ENCODE measurements at regions not wholly inside any gene's neighbourhood (a gene's known extent, or its start where the extent isn't known, plus 50 kb on each side); places are given as distances from the start of the nearest gene placed in this dataset.
"Not testable (repeated sequence)": the region's sequence is repeated elsewhere in the genome, so short reads cannot be mapped to it uniquely, and the experiment has no call there.

DNA sequence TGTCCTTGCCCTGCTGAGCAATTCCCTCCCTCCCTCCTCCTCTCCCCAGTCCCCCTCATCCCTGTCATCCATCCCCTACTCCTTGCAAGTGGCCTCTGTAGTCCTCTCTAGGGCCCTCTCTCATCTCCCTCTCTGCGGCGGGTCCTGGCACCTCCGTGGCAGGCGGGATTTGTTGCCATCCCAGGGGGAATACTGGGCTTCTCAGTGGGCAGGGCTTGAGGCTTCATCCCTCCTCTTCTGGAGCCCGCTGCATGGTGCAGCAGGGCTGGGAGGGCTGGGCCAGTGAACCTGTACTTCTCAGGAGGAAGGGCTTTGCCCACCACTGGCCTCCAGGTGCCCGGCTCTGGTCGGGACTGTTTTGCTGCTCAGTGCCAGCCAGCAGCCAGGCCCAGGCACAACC is 216.2 kb downstream of the TFCP2L1 start:
- Mint-ChIP-seq H3K4me3 (ENCODE audit: low read depth) (no peak overlapping the region), H3K36me3 (ENCODE audit: insufficient read depth) (no peaks in the 10 kb centered on the region), H3K27ac (no peak overlapping the region), H3K9me3 (ENCODE audit: low read depth) (no peaks in the 10 kb centered on the region), H3K4me1 (ENCODE audit: low read depth) (no peaks in the 10 kb centered on the region), H3K27me3 (peaks cover 63% of the 10 kb centered on the region)
- TF ChIP-seq, protein P1, sequence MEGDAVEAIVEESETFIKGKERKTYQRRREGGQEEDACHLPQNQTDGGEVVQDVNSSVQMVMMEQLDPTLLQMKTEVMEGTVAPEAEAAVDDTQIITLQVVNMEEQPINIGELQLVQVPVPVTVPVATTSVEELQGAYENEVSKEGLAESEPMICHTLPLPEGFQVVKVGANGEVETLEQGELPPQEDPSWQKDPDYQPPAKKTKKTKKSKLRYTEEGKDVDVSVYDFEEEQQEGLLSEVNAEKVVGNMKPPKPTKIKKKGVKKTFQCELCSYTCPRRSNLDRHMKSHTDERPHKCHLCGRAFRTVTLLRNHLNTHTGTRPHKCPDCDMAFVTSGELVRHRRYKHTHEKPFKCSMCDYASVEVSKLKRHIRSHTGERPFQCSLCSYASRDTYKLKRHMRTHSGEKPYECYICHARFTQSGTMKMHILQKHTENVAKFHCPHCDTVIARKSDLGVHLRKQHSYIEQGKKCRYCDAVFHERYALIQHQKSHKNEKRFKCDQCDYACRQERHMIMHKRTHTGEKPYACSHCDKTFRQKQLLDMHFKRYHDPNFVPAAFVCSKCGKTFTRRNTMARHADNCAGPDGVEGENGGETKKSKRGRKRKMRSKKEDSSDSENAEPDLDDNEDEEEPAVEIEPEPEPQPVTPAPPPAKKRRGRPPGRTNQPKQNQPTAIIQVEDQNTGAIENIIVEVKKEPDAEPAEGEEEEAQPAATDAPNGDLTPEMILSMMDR (IDR thresholded peaks at IDR 0.05; ENCODE audit: unreplicated experiment): no peak
- DNase-seq (ENCODE audit: low spot score, unreplicated experiment): no peak

DNA sequence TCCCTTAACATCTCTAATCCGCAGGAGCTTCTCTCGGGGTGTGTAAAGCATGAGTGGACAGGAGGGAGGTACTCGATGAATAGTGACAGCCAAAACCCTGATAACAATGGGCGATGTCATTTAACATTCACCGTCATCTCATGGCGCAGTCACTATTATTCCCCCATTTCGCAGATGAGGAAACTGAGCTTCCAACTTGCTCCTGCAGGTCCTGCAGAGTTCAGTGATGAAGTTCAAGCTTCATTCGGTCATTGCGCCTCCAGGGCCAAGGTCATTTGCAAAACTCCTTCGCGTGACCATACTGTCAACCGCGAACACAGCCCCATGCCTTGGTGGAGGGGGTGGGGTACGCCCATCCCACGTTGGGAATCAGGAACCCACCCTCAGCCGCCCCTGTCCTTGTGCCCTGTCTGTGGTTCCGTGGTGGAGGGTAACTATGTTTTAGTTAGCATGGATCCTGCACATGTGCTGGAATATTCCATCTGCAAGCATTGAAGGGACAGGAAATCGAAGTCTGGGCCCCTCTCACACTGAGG is 215.5 kb downstream of the TFCP2L1 start:
- H3K4me1 Mint-ChIP-seq (ENCODE audit: low read depth): peaks cover 2% of the 10 kb centered on the region
- H3K4me3 Mint-ChIP-seq (ENCODE audit: low read depth): no peak overlapping the region
- TF ChIP-seq, protein P1 (IDR thresholded peaks at IDR 0.05; ENCODE audit: unreplicated experiment): no peak
- H3K36me3 Mint-ChIP-seq (ENCODE audit: insufficient read depth): no peaks in the 10 kb centered on the region
- peaks cover 56% of the 10 kb centered on the region for H3K27me3 Mint-ChIP-seq
- DNase-seq (ENCODE audit: low spot score, unreplicated experiment): no peak
- H3K27ac Mint-ChIP-seq: no peak overlapping the region
- H3K9me3 Mint-ChIP-seq (ENCODE audit: low read depth): no peaks in the 10 kb centered on the region

DNA sequence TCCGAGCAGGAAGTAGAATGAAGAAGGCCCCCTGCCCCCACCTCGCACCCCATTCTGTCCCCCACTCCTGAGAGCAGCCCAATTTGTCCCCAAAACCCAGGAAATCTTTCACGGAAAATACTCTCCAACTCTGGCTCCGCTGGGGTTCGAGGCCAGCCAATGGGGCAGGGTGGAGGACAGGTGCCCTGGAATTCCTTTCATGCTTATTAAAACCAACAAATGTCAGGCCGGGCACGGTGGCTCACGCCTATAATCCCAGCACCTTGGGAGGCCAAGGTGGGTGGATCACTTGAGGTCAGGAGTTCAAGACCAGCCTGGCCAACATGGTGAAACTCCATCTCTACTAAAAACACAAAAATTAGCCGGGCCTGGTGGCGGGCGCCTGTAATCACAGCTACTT is 214.9 kb downstream of the TFCP2L1 start:
- not testable (repeated sequence) for H3K4me1 Mint-ChIP-seq (ENCODE audit: low read depth); H3K9me3 Mint-ChIP-seq (ENCODE audit: low read depth); H3K36me3 Mint-ChIP-seq (ENCODE audit: insufficient read depth); H3K4me3 Mint-ChIP-seq (ENCODE audit: low read depth); H3K27ac Mint-ChIP-seq; DNase-seq (ENCODE audit: low spot score, unreplicated experiment)
- H3K27me3 Mint-ChIP-seq: peaks cover 50% of the 10 kb centered on the region

DNA sequence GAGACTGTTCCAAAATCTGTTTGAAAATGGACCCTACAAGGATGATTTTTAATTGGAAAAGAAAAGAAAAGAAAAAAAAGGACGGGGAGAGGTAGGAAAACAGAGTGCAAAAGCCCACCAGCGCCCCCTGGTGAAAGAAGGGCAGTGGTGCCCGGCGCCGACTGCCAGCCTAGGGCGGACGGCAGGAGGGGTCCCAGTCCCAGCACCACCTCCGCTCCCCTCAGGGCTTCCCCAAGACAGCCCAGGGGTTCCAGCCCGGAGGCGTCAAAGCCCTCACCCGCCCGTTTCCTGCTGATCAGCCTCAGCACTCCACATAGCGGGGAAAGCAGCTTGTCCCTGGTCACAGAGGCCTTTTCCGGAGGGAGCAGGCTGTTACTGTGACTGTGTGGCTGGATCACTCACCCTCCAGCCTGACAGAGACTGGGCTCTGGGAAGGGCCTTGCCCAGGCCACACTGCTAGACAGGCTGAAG is 213.9 kb downstream of the TFCP2L1 start:
- H3K27ac Mint-ChIP-seq: no peak overlapping the region
- DNase-seq (ENCODE audit: low spot score, unreplicated experiment): peak; percentile 83
- H3K27me3 Mint-ChIP-seq: peaks cover 40% of the 10 kb centered on the region
- H3K9me3 Mint-ChIP-seq (ENCODE audit: low read depth): no peaks in the 10 kb centered on the region
- TF ChIP-seq, protein P1 (IDR thresholded peaks at IDR 0.05; ENCODE audit: unreplicated experiment): peak; percentile 97
- H3K36me3 Mint-ChIP-seq (ENCODE audit: insufficient read depth): no peaks in the 10 kb centered on the region
- no peak overlapping the region for H3K4me3 Mint-ChIP-seq (ENCODE audit: low read depth)
- H3K4me1 Mint-ChIP-seq (ENCODE audit: low read depth): peaks cover 2% of the 10 kb centered on the region

DNA sequence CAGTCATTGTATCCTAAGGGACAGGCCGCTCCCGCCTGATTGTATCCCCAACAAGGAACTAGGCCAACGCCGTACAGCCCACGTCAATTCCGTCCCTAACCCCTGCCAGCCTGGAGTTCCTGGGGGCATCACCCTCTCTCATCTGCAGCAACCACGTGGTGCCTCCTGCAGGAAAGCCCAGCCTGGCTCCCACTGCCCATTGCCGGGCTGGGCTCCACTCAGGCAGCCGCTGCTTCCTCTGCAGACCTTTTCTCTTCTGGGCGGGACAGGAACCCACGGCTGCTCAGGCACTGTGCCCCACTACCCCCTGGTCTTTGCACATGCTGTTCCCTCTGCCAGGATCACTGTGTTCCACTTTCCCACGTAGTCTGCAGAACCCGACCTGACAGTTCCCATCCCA is 212.2 kb downstream of the TFCP2L1 start:
- Mint-ChIP-seq H3K9me3 (ENCODE audit: low read depth) (no peaks in the 10 kb centered on the region), H3K4me3 (ENCODE audit: low read depth) (no peak overlapping the region), H3K27ac (no peak overlapping the region), H3K27me3 (peaks cover 23% of the 10 kb centered on the region), H3K4me1 (ENCODE audit: low read depth) (peaks cover 2% of the 10 kb centered on the region), H3K36me3 (ENCODE audit: insufficient read depth) (no peaks in the 10 kb centered on the region)
- no peak for DNase-seq (ENCODE audit: low spot score, unreplicated experiment)
- TF ChIP-seq, protein P1 (IDR thresholded peaks at IDR 0.05; ENCODE audit: unreplicated experiment): no peak
